Gastroesophageal sphincter (tissue), 3 donors: ENCODE measurements at regions not wholly inside any gene's neighbourhood (a gene's known extent, or its start where the extent isn't known, plus 50 kb on each side); places are given as distances from the start of the nearest gene placed in this dataset.
"Not testable (repeated sequence)": the region's sequence is repeated elsewhere in the genome, so short reads cannot be mapped to it uniquely, and the experiment has no call there.

Source experiments
- EP300 ChIP-seq: sonication (generic); formaldehyde crosslinking; IDR thresholded peaks from one replicate; pipeline ENCODE4 v1.6.1; 2017; ENCODE audit warnings: antibody characterized with exemption, mild to moderate bottlenecking
- POLR2A ChIP-seq, 2 donors: fragments of 450-650 bp; IDR thresholded peaks; one replicate each; pipeline ENCODE4 v1.6.1; 2017; ENCODE audit warnings: antibody characterized with exemption in 2 of 2, mild to moderate bottlenecking in 2 of 2, moderate library complexity in 1 of 2
- POLR2AphosphoS5 ChIP-seq: sonication (generic); formaldehyde crosslinking; IDR thresholded peaks from one replicate; pipeline ENCODE4 v1.6.1; 2017; ENCODE audit warnings: antibody characterized with exemption
- TF ChIP-seq, protein P1 (sequence below), 4 experiments: fragments of 200-600 bp in 2 of 4; fragments of 450-650 bp in 2 of 4; sonication (generic) in 1 of 4; IDR thresholded peaks; one replicate each; pipeline ENCODE4 v1.5.1; 2017 to 2019; ENCODE audit warnings: antibody characterized with exemption in 4 of 4, mild to moderate bottlenecking in 2 of 4, moderate library complexity in 2 of 4

- TF ChIP-seq, protein P1, sequence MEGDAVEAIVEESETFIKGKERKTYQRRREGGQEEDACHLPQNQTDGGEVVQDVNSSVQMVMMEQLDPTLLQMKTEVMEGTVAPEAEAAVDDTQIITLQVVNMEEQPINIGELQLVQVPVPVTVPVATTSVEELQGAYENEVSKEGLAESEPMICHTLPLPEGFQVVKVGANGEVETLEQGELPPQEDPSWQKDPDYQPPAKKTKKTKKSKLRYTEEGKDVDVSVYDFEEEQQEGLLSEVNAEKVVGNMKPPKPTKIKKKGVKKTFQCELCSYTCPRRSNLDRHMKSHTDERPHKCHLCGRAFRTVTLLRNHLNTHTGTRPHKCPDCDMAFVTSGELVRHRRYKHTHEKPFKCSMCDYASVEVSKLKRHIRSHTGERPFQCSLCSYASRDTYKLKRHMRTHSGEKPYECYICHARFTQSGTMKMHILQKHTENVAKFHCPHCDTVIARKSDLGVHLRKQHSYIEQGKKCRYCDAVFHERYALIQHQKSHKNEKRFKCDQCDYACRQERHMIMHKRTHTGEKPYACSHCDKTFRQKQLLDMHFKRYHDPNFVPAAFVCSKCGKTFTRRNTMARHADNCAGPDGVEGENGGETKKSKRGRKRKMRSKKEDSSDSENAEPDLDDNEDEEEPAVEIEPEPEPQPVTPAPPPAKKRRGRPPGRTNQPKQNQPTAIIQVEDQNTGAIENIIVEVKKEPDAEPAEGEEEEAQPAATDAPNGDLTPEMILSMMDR (IDR thresholded peaks at IDR 0.05), result not testable (repeated sequence)
- not testable (repeated sequence) for TF ChIP-seq POLR2A (IDR thresholded peaks at IDR 0.05); EP300; POLR2AphosphoS5
Observed at GRCh38 chr21:9647409-9647808, 874.0 kb upstream of the TPTE start.
